ENCODE measurements at regions not wholly inside any gene's neighbourhood (a gene's known extent, or its start where the extent isn't known, plus 50 kb on each side); places are given as distances from the start of the nearest gene placed in this dataset.

DNA sequence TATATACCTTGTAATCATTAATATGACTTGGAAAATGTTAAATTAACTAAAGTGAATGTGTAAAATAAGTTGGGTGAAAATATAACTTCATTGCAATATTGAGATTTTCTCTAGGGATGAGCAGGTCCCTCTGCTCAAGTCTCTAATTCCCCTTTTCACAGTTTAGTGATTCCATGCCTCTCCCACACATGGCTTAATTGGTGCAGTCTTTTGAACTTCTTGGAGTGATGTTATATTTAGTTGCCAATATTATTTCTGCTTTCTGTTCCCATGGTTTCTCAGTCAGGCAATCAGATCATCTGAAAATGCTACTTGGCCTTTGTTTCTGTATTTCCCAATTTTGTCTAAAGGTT is 233.7 kb upstream of the SPOPL start:
- POLR2A ChIA-PET (ENCODE audit: unreplicated experiment), result no interaction called here
- Histone ChIP-seq H3K27ac (no peak overlapping the region), H4K20me1 (ENCODE audit: insufficient read depth) (no peaks in the 10 kb centered on the region), H2AFZ (no peak overlapping the region), H3K4me3 (no peak overlapping the region), H3K36me3 (ENCODE audit: low read depth) (no peaks in the 10 kb centered on the region), H3K27me3 (ENCODE audit: insufficient read depth, low read depth) (no peaks in the 10 kb centered on the region), H3K4me2 (no peak overlapping the region), H3K4me1 (replicated peaks; ENCODE audit: insufficient read depth) (peaks cover 8% of the 10 kb centered on the region; the same call in 1 of the 2 replicates), H3K9me3 (ENCODE audit: insufficient read depth, low read depth) (no peaks in the 10 kb centered on the region), H3K79me2 (ENCODE audit: low read depth) (no peaks in the 10 kb centered on the region), H3K9me2 (ENCODE audit: insufficient read depth) (no peaks in the 10 kb centered on the region), H3F3A (ENCODE audit: insufficient read depth, low read depth) (no peaks in the 10 kb centered on the region)
- TF ChIP-seq EZH2 (IDR thresholded peaks at IDR 0.05; ENCODE audit: low read depth), result no peak
- no peak for TF ChIP-seq CTCF (conservative IDR thresholded peaks at IDR 0.05)
- CTCF ChIA-PET, result no interaction called here
- BruUV-seq (replicated peaks), result no TSS peak
- intact Hi-C loops (cut with micrococcal nuclease; ENCODE audit: unreplicated experiment), result no loop called here
- no peak for DNase-seq

DNA sequence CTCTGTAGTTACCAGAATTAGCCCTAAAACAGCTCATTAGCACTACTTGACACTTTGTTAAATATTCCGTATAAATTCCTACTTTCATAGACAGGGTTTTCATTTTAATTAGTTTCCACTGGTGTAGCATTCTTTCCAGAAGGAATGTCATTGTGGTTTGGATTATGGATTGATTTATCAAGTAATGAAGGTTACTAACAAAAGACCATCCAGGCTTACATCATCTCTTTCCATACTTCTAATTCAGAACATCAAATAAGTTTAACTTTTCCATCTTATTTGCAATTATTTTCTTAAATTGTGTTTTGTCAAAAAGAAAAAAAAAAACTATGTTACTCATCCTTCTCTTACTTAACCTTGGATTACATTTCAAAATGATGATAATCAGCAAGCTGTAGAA is 231.8 kb upstream of the SPOPL start:
- CTCF ChIA-PET, result no interaction called here

DNA sequence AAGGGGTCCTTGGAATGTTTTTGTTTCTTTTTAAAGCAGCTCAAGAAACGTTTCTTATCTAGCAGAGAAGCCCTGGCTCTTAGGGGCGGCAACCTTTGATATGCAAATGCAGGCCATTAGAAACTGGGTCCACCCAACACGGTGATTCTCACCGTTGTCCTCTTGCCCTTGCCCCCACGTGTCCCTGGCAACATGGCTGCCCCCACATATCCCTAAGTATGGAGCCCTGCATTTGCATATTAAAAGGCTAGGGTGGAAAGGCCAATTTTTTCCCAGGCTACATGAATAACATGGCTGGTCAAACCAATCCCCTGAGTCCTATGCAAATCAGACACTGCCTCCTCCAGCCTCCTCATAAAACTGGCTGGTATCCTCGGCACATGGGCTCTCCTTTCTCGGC is 230.1 kb upstream of the SPOPL start:
- H3K9me2 ChIP-seq (ENCODE audit: insufficient read depth), result no peaks in the 10 kb centered on the region
- H3K27me3 ChIP-seq (ENCODE audit: insufficient read depth, low read depth), result no peaks in the 10 kb centered on the region
- H3K36me3 ChIP-seq (ENCODE audit: low read depth), result no peaks in the 10 kb centered on the region
- TF ChIP-seq CTCF (conservative IDR thresholded peaks at IDR 0.05) (no peak), EZH2 (IDR thresholded peaks at IDR 0.05; ENCODE audit: low read depth) (no peak)
- BruUV-seq (replicated peaks), result no TSS peak
- H3F3A ChIP-seq (ENCODE audit: insufficient read depth, low read depth), result peaks cover 3% of the 10 kb centered on the region; the same call in 1 of the 2 replicates
- no peak overlapping the region for H3K4me2 ChIP-seq
- DNase-seq, result no peak
- no peak overlapping the region for H2AFZ ChIP-seq
- H4K20me1 ChIP-seq (ENCODE audit: insufficient read depth), result no peaks in the 10 kb centered on the region
- H3K4me3 ChIP-seq, result no peak overlapping the region
- H3K9me3 ChIP-seq (ENCODE audit: insufficient read depth, low read depth), result peaks cover 13% of the 10 kb centered on the region
- CTCF ChIA-PET, result no interaction called here
- intact Hi-C loops (cut with micrococcal nuclease; ENCODE audit: unreplicated experiment), result no loop called here
- POLR2A ChIA-PET (ENCODE audit: unreplicated experiment), result no interaction called here
- H3K27ac ChIP-seq, result no peak overlapping the region
- H3K79me2 ChIP-seq (ENCODE audit: low read depth), result no peaks in the 10 kb centered on the region
- peaks cover 27% of the 10 kb centered on the region for H3K4me1 ChIP-seq (replicated peaks; ENCODE audit: insufficient read depth)

More for the DNA sequence above, 231.8 kb upstream of the SPOPL start:
- intact Hi-C loops (cut with micrococcal nuclease; ENCODE audit: unreplicated experiment), result no loop called here
- DNase-seq, result no peak
- Histone ChIP-seq H3F3A (ENCODE audit: insufficient read depth, low read depth) (peaks cover 3% of the 10 kb centered on the region; the same call in 1 of the 2 replicates), H3K36me3 (ENCODE audit: low read depth) (no peaks in the 10 kb centered on the region), H4K20me1 (ENCODE audit: insufficient read depth) (no peaks in the 10 kb centered on the region), H2AFZ (no peak overlapping the region), H3K9me3 (ENCODE audit: insufficient read depth, low read depth) (peaks cover 8% of the 10 kb centered on the region; the same call in 1 of the 2 replicates), H3K79me2 (ENCODE audit: low read depth) (no peaks in the 10 kb centered on the region), H3K4me1 (replicated peaks; ENCODE audit: insufficient read depth) (peaks cover 10% of the 10 kb centered on the region), H3K27me3 (ENCODE audit: insufficient read depth, low read depth) (no peaks in the 10 kb centered on the region), H3K4me3 (no peak overlapping the region), H3K4me2 (no peak overlapping the region), H3K9me2 (ENCODE audit: insufficient read depth) (no peaks in the 10 kb centered on the region), H3K27ac (no peak overlapping the region)
- no TSS peak for BruUV-seq (replicated peaks)
- POLR2A ChIA-PET (ENCODE audit: unreplicated experiment), result no interaction called here
- TF ChIP-seq EZH2 (IDR thresholded peaks at IDR 0.05; ENCODE audit: low read depth) (no peak), CTCF (conservative IDR thresholded peaks at IDR 0.05) (no peak)
